Mesenchymal stem cell (in vitro differentiated cells and primary cell): ENCODE measurements at regions not wholly inside any gene's neighbourhood (a gene's known extent, or its start where the extent isn't known, plus 50 kb on each side); places are given as distances from the start of the nearest gene placed in this dataset.

Source experiments
- DNase-seq: peaks from one replicate; pipeline ENCODE4 v3.0.0-alpha.2; 2013
- H2AFZ ChIP-seq: one replicate; pipeline ENCODE4 v1.6.1; 2013; ENCODE audit warnings: low read depth, mild to moderate bottlenecking, control low read depth, inconsistent platforms, low read length, moderate library complexity
- H2AK5ac ChIP-seq: 2 replicates; pipeline ENCODE4 v1.6.1; 2013; ENCODE audit warnings: low read length, moderate library complexity, mild to moderate bottlenecking, inconsistent platforms; ENCODE audit not compliant: severe bottlenecking
- H2BK120ac ChIP-seq: one replicate; pipeline ENCODE4 v1.6.1; 2013; ENCODE audit warnings: low read depth, mild to moderate bottlenecking, inconsistent platforms, low read length, moderate library complexity
- H2BK12ac ChIP-seq, 2 experiments: one replicate each; pipeline ENCODE4 v1.6.1; 2013; ENCODE audit warnings: inconsistent platforms in 2 of 2, low read length in 2 of 2, mild to moderate bottlenecking in 2 of 2, moderate library complexity in 2 of 2, control low read depth in 1 of 2
- H2BK15ac ChIP-seq: one replicate; pipeline ENCODE4 v1.6.1; 2013; ENCODE audit warnings: mild to moderate bottlenecking, low read depth, inconsistent platforms; ENCODE audit not compliant: poor library complexity, severe bottlenecking
- H2BK5ac ChIP-seq: 2 replicates; pipeline ENCODE4 v1.6.1; 2013; ENCODE audit warnings: low read depth, mild to moderate bottlenecking, low read length, control low read depth, inconsistent platforms; ENCODE audit not compliant: poor library complexity, severe bottlenecking
- H3K14ac ChIP-seq, 2 experiments: one replicate each; pipeline ENCODE4 v1.6.1; 2013; ENCODE audit warnings: inconsistent platforms in 2 of 2, low read length in 2 of 2, control low read depth in 1 of 2, mild to moderate bottlenecking in 1 of 2, moderate library complexity in 1 of 2
- H3K18ac ChIP-seq, 2 experiments: one replicate each; pipeline ENCODE4 v1.6.1; 2013; ENCODE audit warnings: inconsistent platforms in 2 of 2, low read length in 2 of 2, control low read depth in 1 of 2, low read depth in 1 of 2, mild to moderate bottlenecking in 1 of 2
- H3K23ac ChIP-seq, 2 experiments: one replicate each; pipeline ENCODE4 v1.6.1; 2013; ENCODE audit warnings: inconsistent platforms in 2 of 2, low read length in 2 of 2, mild to moderate bottlenecking in 2 of 2, moderate library complexity in 2 of 2, control low read depth in 1 of 2
- H3K27ac ChIP-seq: 2 replicates; pipeline ENCODE4 v1.5.1; 2013; ENCODE audit warnings: mild to moderate bottlenecking, moderate library complexity, low read length, control low read depth, inconsistent platforms; ENCODE audit not compliant: poor library complexity, severe bottlenecking
- H3K27me3 ChIP-seq, 2 experiments: 2 replicates each; pipeline versions ENCODE4 v1.6.1 to v1.7.0; 2013; ENCODE audit warnings: low read length in 2 of 2, mild to moderate bottlenecking in 2 of 2, moderate library complexity in 2 of 2, control low read depth in 1 of 2, inconsistent platforms in 1 of 2; ENCODE audit not compliant: control insufficient read depth in 1 of 2, insufficient read depth in 1 of 2
- H3K36me3 ChIP-seq, 2 experiments: 2 replicates each; pipeline versions ENCODE4 v1.6.1 to v1.7.0; 2013; ENCODE audit warnings: low read length in 2 of 2, control low read depth in 1 of 2, inconsistent platforms in 1 of 2, low read depth in 1 of 2, mild to moderate bottlenecking in 1 of 2; ENCODE audit not compliant: insufficient read depth in 2 of 2, control insufficient read depth in 1 of 2
- H3K4ac ChIP-seq, 2 experiments: one replicate each; pipeline ENCODE4 v1.6.1; 2013; ENCODE audit warnings: inconsistent platforms in 2 of 2, low read length in 2 of 2, mild to moderate bottlenecking in 2 of 2, moderate library complexity in 2 of 2, control low read depth in 1 of 2, low read depth in 1 of 2
- H3K4me1 ChIP-seq: 2 replicates; pipeline ENCODE4 v1.6.1; 2013; ENCODE audit warnings: low read depth, low read length, control low read depth; ENCODE audit not compliant: control insufficient read depth, insufficient read depth
- H3K4me2 ChIP-seq: 2 replicates; pipeline ENCODE4 v1.6.1; 2013; ENCODE audit warnings: low read length, mild to moderate bottlenecking, inconsistent platforms; ENCODE audit not compliant: poor library complexity, severe bottlenecking
- H3K4me3 ChIP-seq, 2 experiments: 2 replicates each; pipeline versions ENCODE4 v1.5.1 to v1.7.0; 2013; ENCODE audit warnings: low read length in 2 of 2, mild to moderate bottlenecking in 2 of 2, control low read depth in 1 of 2, low read depth in 1 of 2; ENCODE audit not compliant: insufficient read depth in 1 of 2
- H3K79me1 ChIP-seq: replicated peaks from 2 replicates; pipeline ENCODE4 v1.6.1; 2013; ENCODE audit warnings: mild to moderate bottlenecking, control low read depth, low read length, inconsistent platforms; ENCODE audit not compliant: poor library complexity, severe bottlenecking
- H3K9ac ChIP-seq: 2 replicates; pipeline ENCODE4 v1.7.0; 2013; ENCODE audit warnings: mild to moderate bottlenecking, low read length, moderate library complexity
- H3K9me3 ChIP-seq: 2 replicates; pipeline ENCODE4 v1.7.0; 2013; ENCODE audit warnings: mild to moderate bottlenecking, low read length; ENCODE audit not compliant: control insufficient read depth
- H4K8ac ChIP-seq: one replicate; pipeline ENCODE4 v1.6.1; 2013; ENCODE audit warnings: inconsistent platforms, mild to moderate bottlenecking, low read length, moderate library complexity
- H4K91ac ChIP-seq: one replicate; pipeline ENCODE4 v1.6.1; 2013; ENCODE audit warnings: mild to moderate bottlenecking, low read length, inconsistent platforms
- WGBS: methylation state at CpG from one replicate; pipeline ENCODE4 v1.1.7; 2013; ENCODE audit warnings: mixed read lengths; 5-methylcytosine and 5-hydroxymethylcytosine counted together

DNA sequence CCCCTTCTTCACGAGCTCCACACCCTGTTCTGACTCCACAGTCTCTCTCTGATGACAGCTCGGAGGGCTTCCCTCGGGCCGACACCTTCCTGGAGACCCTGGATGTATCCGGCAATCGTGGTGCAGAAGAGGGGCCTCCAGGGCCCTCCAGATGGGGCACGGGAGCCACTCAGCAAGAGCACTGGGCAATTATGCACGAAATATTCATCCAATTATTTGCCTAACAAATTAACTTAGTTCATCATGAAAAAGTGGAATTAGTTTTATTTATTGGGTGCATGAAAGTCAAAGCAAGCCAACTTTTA lies 277.3 kb upstream of the HDAC4 start:
- Histone ChIP-seq H3K79me1 (no peaks in the 10 kb centered on the region), H3K4ac (no peak overlapping the region), H3K14ac (no peak overlapping the region), H3K23ac (no peak overlapping the region), H3K4me1 (no peaks in the 10 kb centered on the region), H3K27ac (no peak overlapping the region), H3K18ac (no peak overlapping the region), H2AFZ (no peak overlapping the region), H2BK12ac (no peak overlapping the region), H2AK5ac (no peak overlapping the region), H3K9me3 (peaks cover 8% of the 10 kb centered on the region), H3K4me2 (no peak overlapping the region), H3K36me3 (no peaks in the 10 kb centered on the region), H3K9ac (no peak overlapping the region), H2BK15ac (no peak overlapping the region), H2BK120ac (no peak overlapping the region), H4K8ac (no peak overlapping the region), H3K27me3 (peaks cover 0 to 47% of the 10 kb centered on the region in 2 experiments), H4K91ac (no peak overlapping the region), H2BK5ac (no peak overlapping the region), H3K4me3 (no peak overlapping the region)
- 68% methylated on average over 6 of the region's 8 CpGs for WGBS
- no peak for DNase-seq

GRCh38 chr2:239677453-239678185 lies 276.8 kb upstream of the HDAC4 start:
- H3K27me3 ChIP-seq = peaks cover 0 to 46% of the 10 kb centered on the region in 2 experiments
- H3K4me2 ChIP-seq = no peak overlapping the region
- H2AK5ac ChIP-seq = no peak overlapping the region
- no peak overlapping the region for H2BK5ac ChIP-seq
- DNase-seq = no peak
- H3K23ac ChIP-seq = no peak overlapping the region
- no peak overlapping the region for H3K4ac ChIP-seq
- H4K91ac ChIP-seq = no peak overlapping the region
- no peak overlapping the region for H3K4me3 ChIP-seq
- H2BK120ac ChIP-seq = no peak overlapping the region
- H2BK12ac ChIP-seq = no peak overlapping the region
- no peak overlapping the region for H3K14ac ChIP-seq
- no peak overlapping the region for H3K27ac ChIP-seq
- no peaks in the 10 kb centered on the region for H3K4me1 ChIP-seq
- no peak overlapping the region for H2AFZ ChIP-seq
- H3K18ac ChIP-seq = no peak overlapping the region
- 80% methylated on average over 21 of the region's 21 CpGs for WGBS
- no peak overlapping the region for H4K8ac ChIP-seq
- H3K9ac ChIP-seq = no peak overlapping the region
- peaks cover 6% of the 10 kb centered on the region for H3K9me3 ChIP-seq
- no peak overlapping the region for H2BK15ac ChIP-seq
- H3K36me3 ChIP-seq = no peaks in the 10 kb centered on the region
- H3K79me1 ChIP-seq = no peaks in the 10 kb centered on the region

- H3K27me3 ChIP-seq = peaks cover 0 to 48% of the 10 kb centered on the region in 2 experiments
- no peak overlapping the region for H3K14ac ChIP-seq
- no peak overlapping the region for H2AFZ ChIP-seq
- no peak overlapping the region for H3K9ac ChIP-seq
- H2BK5ac ChIP-seq = no peak overlapping the region
- no peak overlapping the region for H2AK5ac ChIP-seq
- no peaks in the 10 kb centered on the region for H3K79me1 ChIP-seq
- H3K4me3 ChIP-seq = no peak overlapping the region
- no peak for DNase-seq
- no peak overlapping the region for H4K8ac ChIP-seq
- H3K18ac ChIP-seq = no peak overlapping the region
- H2BK120ac ChIP-seq = no peak overlapping the region
- H2BK15ac ChIP-seq = no peak overlapping the region
- no peak overlapping the region for H3K27ac ChIP-seq
- H4K91ac ChIP-seq = no peak overlapping the region
- H3K36me3 ChIP-seq = no peaks in the 10 kb centered on the region
- no peaks in the 10 kb centered on the region for H3K9me3 ChIP-seq
- H3K23ac ChIP-seq = no peak overlapping the region
- no peaks in the 10 kb centered on the region for H3K4me1 ChIP-seq
- H3K4ac ChIP-seq = no peak overlapping the region
- H2BK12ac ChIP-seq = no peak overlapping the region
- H3K4me2 ChIP-seq = no peak overlapping the region
- 88% methylated on average over 17 of the region's 19 CpGs for WGBS
These were observed 276.1 kb upstream of the HDAC4 start for GRCh38 chr2:239676716-239677452.

- no peak for DNase-seq
These were observed 275.3 kb upstream of the HDAC4 start for GRCh38 chr2:239675826-239676715.

More at GRCh38 chr2:239675826-239676715, 275.3 kb upstream of the HDAC4 start:
- H3K4me3 ChIP-seq = no peak overlapping the region
- H3K9me3 ChIP-seq = no peaks in the 10 kb centered on the region
- no peak overlapping the region for H3K14ac ChIP-seq
- H3K4me2 ChIP-seq = no peak overlapping the region
- WGBS = 78% methylated on average over 19 of the region's 22 CpGs
- H3K4ac ChIP-seq = no peak overlapping the region
- H3K79me1 ChIP-seq = no peaks in the 10 kb centered on the region
- no peak overlapping the region for H3K9ac ChIP-seq
- no peak overlapping the region for H2BK120ac ChIP-seq
- no peak overlapping the region for H2BK5ac ChIP-seq
- no peak overlapping the region for H3K23ac ChIP-seq
- no peaks in the 10 kb centered on the region for H3K36me3 ChIP-seq
- no peaks in the 10 kb centered on the region for H3K4me1 ChIP-seq
- peaks cover 0 to 42% of the 10 kb centered on the region in 2 experiments for H3K27me3 ChIP-seq
- H2AFZ ChIP-seq = no peak overlapping the region
- H3K27ac ChIP-seq = no peak overlapping the region
- H2AK5ac ChIP-seq = no peak overlapping the region
- H4K91ac ChIP-seq = no peak overlapping the region
- H2BK15ac ChIP-seq = no peak overlapping the region
- no peak overlapping the region for H2BK12ac ChIP-seq
- H3K18ac ChIP-seq = no peak overlapping the region
- H4K8ac ChIP-seq = no peak overlapping the region
